ENCODE measurements at regions not wholly inside any gene's neighbourhood (a gene's known extent, or its start where the extent isn't known, plus 50 kb on each side); places are given as distances from the start of the nearest gene placed in this dataset.

GRCh38 chr14:98120831-98121464, 1151.0 kb downstream of the BCL11B start:
- TF ChIP-seq CTCF (tag by site-specific recombination; IDR thresholded peaks at IDR 0.05) (no peak), ZNF10 (tag by site-specific recombination; IDR thresholded peaks at IDR 0.05) (no peak), ZXDB (tag by site-specific recombination; IDR thresholded peaks at IDR 0.05) (no peak), GLI2 (tag by site-specific recombination; IDR thresholded peaks at IDR 0.05; ENCODE audit: borderline replicate concordance, low read depth) (no peak), ZNF776 (tag by site-specific recombination; IDR thresholded peaks at IDR 0.05; ENCODE audit: borderline replicate concordance) (no peak), ZBTB21 (tag by site-specific recombination; IDR thresholded peaks at IDR 0.05) (no peak), ZBTB49 (tag by site-specific recombination; IDR thresholded peaks at IDR 0.05; ENCODE audit: low read depth) (no peak), ATF2 (tag by site-specific recombination; IDR thresholded peaks at IDR 0.05; ENCODE audit: low read depth) (no peak)
